Gastrocnemius medialis (tissue), 4 donors: ENCODE measurements at regions not wholly inside any gene's neighbourhood (a gene's known extent, or its start where the extent isn't known, plus 50 kb on each side); places are given as distances from the start of the nearest gene placed in this dataset.

Experiments
- ATAC-seq, 2 donors: fragments of 150-250 bp; one replicate each; pipeline ENCODE4 v1.9.1; 2016
- DNase-seq, 2 donors: peaks; one replicate each; pipeline ENCODE4 v3.0.0-alpha.2; 2019
- H3K27ac ChIP-seq, 4 donors: fragments of 200-600 bp; sonication (generic); 1 replicate in 1 of 4; 2 replicates in 3 of 4; pipeline ENCODE4 v1.5.1; 2016 to 2018; ENCODE audit warnings: mild to moderate bottlenecking in 2 of 4, moderate library complexity in 1 of 4
- H3K27me3 ChIP-seq, 3 donors: fragments of 200-600 bp; sonication (generic) in 2 of 3; 1 replicate in 1 of 3; 2 replicates in 2 of 3; pipeline versions ENCODE4 v1.5.1 to v1.6.0; 2016 to 2019; ENCODE audit warnings: mild to moderate bottlenecking in 1 of 3, moderate library complexity in 1 of 3
- H3K36me3 ChIP-seq, 2 donors: fragments of 200-600 bp; sonication (generic) in 1 of 2; one replicate each; pipeline ENCODE4 v1.5.1; 2017 to 2018
- H3K4me1 ChIP-seq, 2 donors: fragments of 200-600 bp; sonication (generic) in 1 of 2; one replicate each; pipeline ENCODE4 v1.5.1; 2016 to 2017; ENCODE audit warnings: mild to moderate bottlenecking in 2 of 2
- H3K4me3 ChIP-seq, 4 donors: fragments of 200-600 bp; sonication (generic) in 3 of 4; 1 replicate in 1 of 4; 2 replicates in 3 of 4; pipeline ENCODE4 v1.5.1; 2016 to 2019; ENCODE audit warnings: mild to moderate bottlenecking in 2 of 4
- H3K9me3 ChIP-seq, 3 donors: fragments of 200-600 bp; sonication (generic) in 2 of 3; 1 replicate in 1 of 3; 2 replicates in 2 of 3; pipeline ENCODE4 v1.5.1; 2016 to 2019
- CTCF ChIP-seq, 5 experiments: fragments of 450-650 bp in 3 of 5; fragments of 200-600 bp in 2 of 5; sonication (generic) in 2 of 5; IDR thresholded peaks in 4 of 5; conservative IDR thresholded peaks in 1 of 5; 1 replicate in 4 of 5; 2 replicates in 1 of 5; pipeline ENCODE4 v1.5.1; 2016 to 2019; ENCODE audit warnings: antibody characterized with exemption in 5 of 5, mild to moderate bottlenecking in 3 of 5, moderate library complexity in 3 of 5
- POLR2A ChIP-seq, 2 donors: fragments of 450-650 bp; IDR thresholded peaks; one replicate each; pipeline ENCODE4 v1.6.1; 2017; ENCODE audit warnings: antibody characterized with exemption in 2 of 2, mild to moderate bottlenecking in 2 of 2, moderate library complexity in 2 of 2
- in situ Hi-C, 4 donors: fragments of 200-750 bp; cut with MboI; loops; one replicate each; pipeline versions ENCODE4 v1.15.0 to v1.8.0; 2017; ENCODE audit warnings: low sequenced_read_pairs in 4 of 4
- intact Hi-C: fragments of 100-400 bp; cut with DNase I; formaldehyde crosslinking; loops from one replicate; pipeline ENCODE4 v1.15.1; 2023; ENCODE audit warnings: low total_unique reads

- in situ Hi-C loops: no loop called here
- intact Hi-C loops: no loop called here
Observed at GRCh38 chr5:142478113-142478512, 153.3 kb upstream of the SPRY4 start.

GRCh38 chr5:142475102-142475513, 150.3 kb upstream of the SPRY4 start:
- no peaks in the 10 kb centered on the region for H3K36me3 ChIP-seq
- TF ChIP-seq POLR2A (IDR thresholded peaks at IDR 0.05) (no peak), CTCF (IDR thresholded peaks at IDR 0.05 in 4 of 5, conservative IDR thresholded peaks at IDR 0.05 in 1 of 5) (no peak)
- no peak overlapping the region for H3K27ac ChIP-seq
- H3K27me3 ChIP-seq: no peaks in the 10 kb centered on the region
- DNase-seq: no peak
- H3K4me1 ChIP-seq: no peaks in the 10 kb centered on the region
- no peak for ATAC-seq
- H3K9me3 ChIP-seq: no peaks in the 10 kb centered on the region
- in situ Hi-C loops (no loop called here), intact Hi-C loops (no loop called here)
- no peak overlapping the region for H3K4me3 ChIP-seq

More at GRCh38 chr5:142478113-142478512, 153.3 kb upstream of the SPRY4 start:
- TF ChIP-seq CTCF (IDR thresholded peaks at IDR 0.05 in 4 of 5, conservative IDR thresholded peaks at IDR 0.05 in 1 of 5): no peak
- TF ChIP-seq POLR2A (IDR thresholded peaks at IDR 0.05): no peak
- H3K27me3 ChIP-seq: no peaks in the 10 kb centered on the region
- no peaks in the 10 kb centered on the region for H3K9me3 ChIP-seq
- H3K27ac ChIP-seq: no peak overlapping the region
- H3K4me1 ChIP-seq: no peaks in the 10 kb centered on the region
- DNase-seq (no peak), ATAC-seq (no peak)
- H3K4me3 ChIP-seq: no peak overlapping the region
- no peaks in the 10 kb centered on the region for H3K36me3 ChIP-seq

- TF ChIP-seq CTCF (IDR thresholded peaks at IDR 0.05 in 4 of 5, conservative IDR thresholded peaks at IDR 0.05 in 1 of 5): no peak
- no peak for TF ChIP-seq POLR2A (IDR thresholded peaks at IDR 0.05)
- Histone ChIP-seq H3K4me1 (no peaks in the 10 kb centered on the region), H3K9me3 (no peaks in the 10 kb centered on the region), H3K4me3 (no peak overlapping the region), H3K27me3 (no peaks in the 10 kb centered on the region), H3K27ac (no peak overlapping the region), H3K36me3 (no peaks in the 10 kb centered on the region)
- ATAC-seq: no peak
- intact Hi-C loops: no loop called here
- in situ Hi-C loops: no loop called here
- DNase-seq: no peak
Observed at GRCh38 chr5:142474431-142475094, 149.7 kb upstream of the SPRY4 start.

GRCh38 chr5:142473038-142473437, 148.2 kb upstream of the SPRY4 start:
- Histone ChIP-seq H3K27me3 (no peaks in the 10 kb centered on the region), H3K4me1 (no peaks in the 10 kb centered on the region), H3K36me3 (no peaks in the 10 kb centered on the region), H3K9me3 (no peaks in the 10 kb centered on the region), H3K27ac (no peak overlapping the region), H3K4me3 (no peak overlapping the region)
- in situ Hi-C loops (no loop called here), intact Hi-C loops (no loop called here)
- ATAC-seq (no peak), DNase-seq (no peak)
- no peak for TF ChIP-seq POLR2A (IDR thresholded peaks at IDR 0.05)
- no peak for TF ChIP-seq CTCF (IDR thresholded peaks at IDR 0.05 in 4 of 5, conservative IDR thresholded peaks at IDR 0.05 in 1 of 5)
